GM13976 (cell line): ENCODE measurements at regions not wholly inside any gene's neighbourhood (a gene's known extent, or its start where the extent isn't known, plus 50 kb on each side); places are given as distances from the start of the nearest gene placed in this dataset.
A peak's percentile ranks its signal among the peaks of the same experiment; 100 is the strongest.

ENCODE experiments used
- DNase-seq: peaks from one replicate; pipeline ENCODE4 v3.0.0; 2012; ENCODE audit warnings: low spot score
- in situ Hi-C: fragments of 300-500 bp; cut with MboI; formaldehyde crosslinking; loops from one replicate; pipeline ENCODE4 v1.12.0; 2022; ENCODE audit warnings: low sequenced_read_pairs, mixed read lengths, inconsistent platforms; ENCODE audit not compliant: unreplicated experiment
- TF ChIP-seq, protein P1 (sequence below): IDR thresholded peaks from 2 replicates; pipeline ENCODE4 v1.5.1; 2012; ENCODE audit warnings: borderline replicate concordance, mild to moderate bottlenecking; ENCODE audit not compliant: insufficient read depth; ENCODE audit errors: extremely low read depth, missing control alignments, control extremely low read depth

- in situ Hi-C loops, result no loop called here
- no peak for DNase-seq
- TF ChIP-seq, protein P1, sequence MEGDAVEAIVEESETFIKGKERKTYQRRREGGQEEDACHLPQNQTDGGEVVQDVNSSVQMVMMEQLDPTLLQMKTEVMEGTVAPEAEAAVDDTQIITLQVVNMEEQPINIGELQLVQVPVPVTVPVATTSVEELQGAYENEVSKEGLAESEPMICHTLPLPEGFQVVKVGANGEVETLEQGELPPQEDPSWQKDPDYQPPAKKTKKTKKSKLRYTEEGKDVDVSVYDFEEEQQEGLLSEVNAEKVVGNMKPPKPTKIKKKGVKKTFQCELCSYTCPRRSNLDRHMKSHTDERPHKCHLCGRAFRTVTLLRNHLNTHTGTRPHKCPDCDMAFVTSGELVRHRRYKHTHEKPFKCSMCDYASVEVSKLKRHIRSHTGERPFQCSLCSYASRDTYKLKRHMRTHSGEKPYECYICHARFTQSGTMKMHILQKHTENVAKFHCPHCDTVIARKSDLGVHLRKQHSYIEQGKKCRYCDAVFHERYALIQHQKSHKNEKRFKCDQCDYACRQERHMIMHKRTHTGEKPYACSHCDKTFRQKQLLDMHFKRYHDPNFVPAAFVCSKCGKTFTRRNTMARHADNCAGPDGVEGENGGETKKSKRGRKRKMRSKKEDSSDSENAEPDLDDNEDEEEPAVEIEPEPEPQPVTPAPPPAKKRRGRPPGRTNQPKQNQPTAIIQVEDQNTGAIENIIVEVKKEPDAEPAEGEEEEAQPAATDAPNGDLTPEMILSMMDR, result no peak
Observed at GRCh38 chr1:21349693-21350092, 59.4 kb upstream of the ECE1 start.

GRCh38 chr1:21347072-21347581 lies 56.9 kb upstream of the ECE1 start:
- DNase-seq, result no peak
- TF ChIP-seq, protein P1, result no peak
- in situ Hi-C loops, result no loop called here

DNA sequence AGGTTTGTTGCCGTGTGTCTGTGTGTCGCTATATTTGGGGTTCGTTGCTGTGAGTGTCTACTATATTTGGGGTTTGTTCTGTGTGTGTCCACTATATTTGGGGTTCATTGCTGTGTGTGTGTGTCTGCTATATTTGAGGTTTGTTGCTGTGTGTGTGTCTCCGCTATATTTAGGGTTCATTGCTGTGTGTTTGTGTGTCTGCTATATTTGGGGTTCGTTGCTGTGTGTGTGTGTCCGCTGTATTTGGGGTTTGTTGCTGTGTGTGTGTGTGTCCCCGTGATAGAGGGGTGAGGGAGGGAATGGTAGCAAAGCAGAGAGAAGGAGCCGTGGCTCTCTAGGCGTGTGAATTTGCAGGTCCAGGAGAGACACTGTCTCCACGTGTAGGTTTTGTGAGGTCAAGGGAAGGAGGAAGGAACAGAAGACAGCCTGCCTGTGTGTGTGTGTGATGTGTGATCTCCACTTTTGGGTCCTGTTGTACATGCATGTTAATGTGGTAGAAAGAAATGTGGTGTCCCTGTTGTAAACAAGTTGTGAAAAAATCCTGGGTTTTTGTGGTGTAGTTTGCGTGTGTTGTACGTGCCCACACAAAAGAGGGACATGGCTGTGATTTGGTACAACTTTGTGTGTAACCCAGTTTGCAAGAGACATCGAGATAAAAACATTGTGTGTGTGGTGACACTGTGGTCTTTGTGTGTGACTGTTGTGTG lies 56.3 kb upstream of the ECE1 start:
- TF ChIP-seq, protein P1, result no peak

GRCh38 chr1:21344750-21345443 lies 54.6 kb upstream of the ECE1 start:
- DNase-seq, result no peak
- in situ Hi-C loops, result no loop called here
- TF ChIP-seq, protein P1, result no peak

More for the DNA sequence above, 56.3 kb upstream of the ECE1 start:
- in situ Hi-C loops, result no loop called here
- no peak for DNase-seq

DNA sequence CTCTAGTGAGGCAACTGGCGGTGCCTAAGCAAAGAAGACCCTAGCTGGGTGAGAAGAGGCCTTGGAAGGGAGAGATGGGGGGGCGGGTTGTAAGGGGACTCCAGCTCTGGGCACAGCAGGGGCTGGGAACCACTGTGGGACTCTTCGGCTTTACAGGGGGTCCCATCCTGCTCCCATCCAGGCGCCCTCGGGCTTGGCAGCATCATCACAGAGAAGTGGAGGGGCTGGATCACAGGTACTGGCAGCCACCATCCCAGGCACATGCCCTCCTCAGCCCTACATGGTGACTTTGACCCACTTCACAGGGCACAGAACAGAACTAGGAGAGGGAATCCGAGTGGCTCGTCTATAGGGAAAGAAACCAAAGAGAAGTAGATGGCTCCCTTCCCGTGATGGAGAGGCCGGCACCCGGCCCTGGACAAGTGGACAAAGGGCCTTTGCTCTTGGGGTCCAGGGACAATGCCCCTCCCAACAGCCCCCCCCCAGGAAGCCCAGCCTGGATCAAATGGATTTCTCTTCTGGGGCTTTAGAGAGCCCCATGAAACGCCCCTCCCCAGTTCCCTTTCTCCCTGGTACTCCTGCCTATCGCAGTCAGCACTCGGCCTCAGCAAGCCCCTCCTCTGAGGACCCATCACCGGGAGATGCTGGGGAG lies 54.0 kb upstream of the ECE1 start:
- in situ Hi-C loops, result no loop called here
- TF ChIP-seq, protein P1, result no peak
- DNase-seq, result no peak

DNA sequence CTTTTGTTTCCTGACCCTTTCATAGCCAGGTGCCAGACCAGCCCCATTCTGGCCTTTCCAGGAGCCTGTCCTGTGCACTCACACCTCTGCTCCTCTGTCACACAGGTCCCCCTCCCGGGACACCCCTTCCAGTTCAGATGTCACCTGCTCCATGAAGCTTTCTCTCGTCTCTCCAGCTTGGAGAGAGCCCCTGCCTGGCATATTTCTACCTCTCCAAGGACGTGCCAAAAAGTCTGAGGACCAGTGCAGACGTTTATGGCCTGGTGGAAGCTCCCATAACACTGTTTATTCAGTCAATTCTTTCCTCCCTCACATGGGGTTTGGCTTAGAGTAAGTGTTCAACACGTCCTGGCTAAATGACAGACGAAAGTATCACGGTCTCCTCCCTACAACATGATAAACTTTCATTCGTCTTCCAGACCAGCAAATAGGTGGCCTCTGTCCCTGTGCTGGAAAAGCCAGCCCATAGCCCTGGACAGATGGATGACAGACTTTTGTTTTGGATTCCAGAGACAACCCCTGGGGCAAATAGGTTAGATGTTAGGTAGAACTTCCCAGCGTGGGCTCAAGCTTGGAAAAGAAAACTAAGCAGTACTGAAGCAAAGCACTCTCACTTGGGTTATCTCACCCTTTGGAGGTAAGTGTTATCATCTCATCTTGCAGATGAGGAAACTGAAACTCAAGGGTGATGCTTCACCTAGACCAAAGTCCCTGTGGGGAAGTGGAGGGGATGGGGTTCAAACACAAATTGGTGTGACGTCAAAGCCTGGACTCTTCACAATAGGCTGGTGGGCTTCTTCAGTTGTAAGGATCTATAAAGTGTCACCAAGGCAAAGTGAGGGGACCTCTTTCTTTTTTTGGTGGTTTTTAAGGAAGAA lies 52.9 kb upstream of the ECE1 start:
- in situ Hi-C loops, result no loop called here
- peak; percentile 66 for DNase-seq
- TF ChIP-seq, protein P1, result no peak
